K562 (cell line): ENCODE measurements at regions not wholly inside any gene's neighbourhood (a gene's known extent, or its start where the extent isn't known, plus 50 kb on each side); places are given as distances from the start of the nearest gene placed in this dataset.
"Not testable (repeated sequence)": the region's sequence is repeated elsewhere in the genome, so short reads cannot be mapped to it uniquely, and the experiment has no call there.

ENCODE experiments used
- ATAC-seq: fragments of 200-7000 bp; cut with Tn5 transposase; 3 replicates; pipeline ENCODE4 v1.9.1; 2020; ENCODE audit warnings: moderate library complexity
- BruUV-seq: library from RNA; stranded (reverse); fragments of 400-500 nt; replicated peaks from 2 replicates; lab custom pipeline; 2021; lab: Mats Ljungman, UMichigan
- CTCF ChIA-PET: fragments of 300-600 bp; formaldehyde crosslinking; extraction: SDS; loops from one replicate; lab custom pipeline; 2021; ENCODE audit warnings: low intra/inter-chr PET ratio; lab: Yijun Ruan, JAX
- POLR2A ChIA-PET: fragments of 300-600, 350-650 bp; sonication (Branson Sonifier 250); formaldehyde crosslinking; extraction: SDS; loops from one replicate; lab custom pipeline; 2021; ENCODE audit warnings: antibody characterized with exemption, inconsistent platforms; lab: Yijun Ruan, JAX
- DNase-seq, 4 experiments: peaks; one replicate each; pipeline versions ENCODE4 v3.0.0 to v3.0.0-alpha.2; 2011 to 2018; ENCODE audit warnings: low spot score in 3 of 4, mixed read lengths in 3 of 4; ENCODE audit errors: extremely low read depth in 1 of 4
- FAIRE-seq: peaks from 2 replicates; lab custom pipeline; 2011; peaks lifted over from hg19 to GRCh38; lab: Jason Lieb, UNC
- H2AFZ ChIP-seq: 2 replicates; pipeline ENCODE4 v1.6.0; 2011; ENCODE audit warnings: low read depth, low read length, control low read depth, inconsistent platforms
- H3K27ac ChIP-seq: fragments of 200-600 bp; 3 replicates; pipeline ENCODE4 v1.8.0; 2011; ENCODE audit warnings: low read depth, mild to moderate bottlenecking, control low read depth, inconsistent platforms, low read length, moderate library complexity, mixed read lengths; ENCODE audit errors: extremely low read depth
- H3K27me3 ChIP-seq, 2 experiments: fragments of 300-600 bp in 1 of 2; 2 replicates in 1 of 2; 3 replicates in 1 of 2; pipeline versions ENCODE4 v1.6.0 to v1.8.0; 2011; ENCODE audit warnings: inconsistent platforms in 2 of 2, low read length in 2 of 2, mild to moderate bottlenecking in 1 of 2, mixed read lengths in 1 of 2, moderate library complexity in 1 of 2; ENCODE audit not compliant: control insufficient read depth in 2 of 2, insufficient read depth in 2 of 2
- H3K36me3 ChIP-seq: fragments of 300-600 bp; 3 replicates; pipeline ENCODE4 v1.8.0; 2011; ENCODE audit warnings: mild to moderate bottlenecking, low read length, inconsistent platforms; ENCODE audit not compliant: control insufficient read depth, insufficient read depth
- H3K4me1 ChIP-seq, 2 experiments: fragments of 200-600 bp in 1 of 2; replicated peaks in 1 of 2; 2 replicates in 1 of 2; 3 replicates in 1 of 2; pipeline versions ENCODE4 v1.5.1 to v1.8.0; 2011; ENCODE audit warnings: inconsistent platforms in 2 of 2, low read length in 2 of 2, mild to moderate bottlenecking in 1 of 2, mixed read lengths in 1 of 2, moderate library complexity in 1 of 2; ENCODE audit not compliant: control insufficient read depth in 2 of 2, insufficient read depth in 2 of 2
- H3K4me2 ChIP-seq: 2 replicates; pipeline ENCODE4 v1.6.1; 2011; ENCODE audit warnings: low read length, control low read depth, inconsistent platforms, mixed read lengths; ENCODE audit not compliant: insufficient read depth
- H3K4me3 ChIP-seq: fragments of 200-600 bp; sonication (generic), shearing (Covaris generic); 2 replicates; pipeline ENCODE4 v1.5.1; 2016; ENCODE audit warnings: control low read depth, inconsistent platforms
- H3K79me2 ChIP-seq: fragments of 200-600 bp; 3 replicates; pipeline ENCODE4 v1.8.0; 2011; ENCODE audit warnings: low read length, inconsistent platforms; ENCODE audit not compliant: control insufficient read depth, insufficient read depth
- H3K9ac ChIP-seq, 2 experiments: 2 replicates each; pipeline versions ENCODE4 v1.6.0 to v1.6.1; 2011; ENCODE audit warnings: low read depth in 2 of 2, low read length in 2 of 2, control low read depth in 1 of 2, inconsistent platforms in 1 of 2, mild to moderate bottlenecking in 1 of 2, mixed read lengths in 1 of 2; ENCODE audit not compliant: insufficient read depth in 1 of 2
- H3K9me1 ChIP-seq: one replicate; pipeline ENCODE4 v1.6.0; 2011; ENCODE audit warnings: inconsistent platforms, mild to moderate bottlenecking, low read length, moderate library complexity; ENCODE audit not compliant: control insufficient read depth, insufficient read depth
- H3K9me3 ChIP-seq: replicated peaks from 2 replicates; pipeline ENCODE4 v1.5.1; 2011; ENCODE audit warnings: low read depth, low read length, inconsistent platforms; ENCODE audit not compliant: control insufficient read depth, insufficient read depth
- H4K20me1 ChIP-seq: replicated peaks from 2 replicates; pipeline ENCODE4 v1.6.1; 2011; ENCODE audit warnings: low read length, inconsistent platforms, mixed read lengths; ENCODE audit not compliant: control insufficient read depth, insufficient read depth
- ZHX1 ChIP-seq: fragments of 150-350 bp; conservative IDR thresholded peaks from 2 replicates; pipeline ENCODE4 v1.6.1; 2014; ENCODE audit warnings: low read length
- WGBS: fragments of 100-300 bp; shearing (Covaris generic); methylation state at CpG from one replicate; pipeline ENCODE4 v1.1.6; 2016; ENCODE audit warnings: low coverage, mixed read lengths; ENCODE audit not compliant: insufficient coverage; ENCODE audit errors: missing lambda C conversion rate; 5-methylcytosine and 5-hydroxymethylcytosine counted together
- in situ Hi-C: fragments of 300-500 bp; cut with MboI; formaldehyde crosslinking; loops from 4 replicates; pipeline ENCODE4 v1.15.0; 2018; ENCODE audit warnings: inconsistent platforms, mixed read lengths
- intact Hi-C: fragments of 100-400 bp; cut with micrococcal nuclease; formaldehyde crosslinking; loops from 2 replicates; pipeline ENCODE4 v1.14.2; 2022

DNA sequence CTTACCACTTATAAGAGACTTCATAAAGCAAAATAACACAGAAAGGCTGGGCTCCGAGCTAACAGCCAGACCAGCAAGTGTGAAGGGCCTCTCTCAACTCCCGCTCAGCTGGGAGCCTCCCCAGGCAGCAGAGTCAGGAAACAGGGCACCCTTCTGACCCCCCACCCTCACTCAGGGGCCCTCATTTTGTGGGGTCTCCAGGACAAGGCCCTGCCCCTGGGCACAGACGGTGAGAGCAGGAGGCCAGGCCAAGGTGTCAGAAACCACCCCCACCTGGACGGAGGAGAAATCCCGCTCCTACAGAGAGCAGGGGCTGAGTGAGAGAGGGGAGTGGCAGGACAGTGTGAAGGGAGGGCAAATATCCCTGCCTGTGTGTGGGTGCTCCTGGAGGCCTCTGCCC lies 135.8 kb upstream of the FOXD4L5 start:
- no TSS peak for BruUV-seq
- in situ Hi-C loops = no loop called here
- Histone ChIP-seq H3K4me1 (peaks cover 0 to 7% of the 10 kb centered on the region in 2 experiments; a peak in 3 of 5 replicates), H3K9ac (no peak overlapping the region), H3K9me3 (no peaks in the 10 kb centered on the region), H3K9me1 (no peaks in the 10 kb centered on the region), H2AFZ (no peak overlapping the region), H4K20me1 (no peaks in the 10 kb centered on the region), H3K79me2 (no peaks in the 10 kb centered on the region), H3K4me2 (no peak overlapping the region), H3K4me3 (no peak overlapping the region), H3K27ac (no peak overlapping the region), H3K36me3 (no peaks in the 10 kb centered on the region), H3K27me3 (no peaks in the 10 kb centered on the region)
- no peak for ATAC-seq
- TF ChIP-seq ZHX1 = no peak
- WGBS = 0% methylated on average over 3 of the region's 5 CpGs
- FAIRE-seq = no peak
- CTCF ChIA-PET = no interaction called here
- POLR2A ChIA-PET = no interaction called here
- intact Hi-C loops = no loop called here
- no peak for DNase-seq

- H3K9me3 ChIP-seq, H3K9ac ChIP-seq, DNase-seq, H2AFZ ChIP-seq, H3K36me3 ChIP-seq, H3K27me3 ChIP-seq, CTCF ChIA-PET, POLR2A ChIA-PET, H3K4me3 ChIP-seq, H3K9me1 ChIP-seq, ATAC-seq, FAIRE-seq, H4K20me1 ChIP-seq, BruUV-seq, H3K27ac ChIP-seq, H3K79me2 ChIP-seq, intact Hi-C loops, H3K4me2 ChIP-seq, in situ Hi-C loops, H3K4me1 ChIP-seq: not testable (repeated sequence)
- 4% methylated on average over 4 of the region's 4 CpGs for WGBS
Measured at GRCh38 chr9:65418966-65419365, 134.0 kb upstream of the FOXD4L5 start.

- not testable (repeated sequence) for FAIRE-seq
- 1% methylated on average over 7 of the region's 7 CpGs for WGBS
Measured at GRCh38 chr9:65416948-65417347, 131.9 kb upstream of the FOXD4L5 start.

More at GRCh38 chr9:65416948-65417347, 131.9 kb upstream of the FOXD4L5 start:
- intact Hi-C loops, BruUV-seq, H3K4me1 ChIP-seq, H3K9me3 ChIP-seq, H4K20me1 ChIP-seq, H3K27me3 ChIP-seq, H3K4me3 ChIP-seq, H3K9ac ChIP-seq, H3K9me1 ChIP-seq, H3K36me3 ChIP-seq, in situ Hi-C loops, H2AFZ ChIP-seq, H3K27ac ChIP-seq, CTCF ChIA-PET, H3K79me2 ChIP-seq, H3K4me2 ChIP-seq, DNase-seq, POLR2A ChIA-PET: not testable (repeated sequence)
- ATAC-seq = peak; percentile 81
